Stimulated activated CD4-positive, alpha-beta T cell treated with anti-CD3 and anti-CD28 coated beads, Interleukin-12 subunit alpha, Interleukin-12 subunit beta, amount 100 ng/mL, for 48 hours (primary cell): ENCODE measurements at regions not wholly inside any gene's neighbourhood (a gene's known extent, or its start where the extent isn't known, plus 50 kb on each side); places are given as distances from the start of the nearest gene placed in this dataset.

Source experiments
- DNase-seq, 3 donors: peaks; one replicate each; pipeline ENCODE4 v3.0.0-alpha.2; 2020; ENCODE audit warnings: low read depth in 2 of 3, low spot score in 1 of 3

DNA sequence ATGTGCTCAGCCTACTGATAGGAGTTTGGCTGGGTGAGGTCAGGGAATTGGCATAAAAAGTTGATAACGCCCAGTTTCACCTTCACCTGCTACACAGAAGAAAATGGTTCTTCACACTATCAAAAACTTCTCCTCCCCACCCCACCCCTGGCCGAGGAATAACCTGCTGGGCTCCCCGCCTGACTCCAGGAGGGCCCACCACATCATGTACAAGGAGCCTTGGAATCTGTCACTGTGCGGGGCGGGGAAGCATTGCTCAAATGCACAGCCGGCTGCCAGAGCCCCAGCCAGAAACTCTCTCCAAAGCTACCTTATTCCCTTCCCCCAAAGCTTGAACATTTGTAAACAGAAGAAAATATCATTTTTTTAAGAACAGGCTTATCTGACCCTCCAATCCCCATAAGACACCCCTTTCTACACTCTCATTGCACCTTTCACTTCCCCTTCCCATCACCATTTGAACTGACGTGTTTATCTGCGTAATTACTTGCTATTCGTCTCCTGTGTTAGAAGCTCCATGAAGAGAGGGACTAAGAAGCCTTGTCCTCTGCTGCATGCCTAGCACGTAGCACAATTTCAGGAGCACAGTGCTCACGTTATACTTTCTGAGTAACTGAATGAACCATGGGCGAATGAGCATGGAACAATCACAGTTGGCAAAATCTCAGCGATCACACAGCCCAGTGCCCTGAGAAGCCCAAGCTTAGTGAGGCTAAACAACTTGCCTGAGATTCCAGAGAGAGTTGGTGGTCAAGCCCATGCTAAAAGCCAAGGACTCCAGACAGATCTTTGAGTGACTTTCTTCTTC is 82.9 kb downstream of the HES1 start:
- DNase-seq = no peak

DNA sequence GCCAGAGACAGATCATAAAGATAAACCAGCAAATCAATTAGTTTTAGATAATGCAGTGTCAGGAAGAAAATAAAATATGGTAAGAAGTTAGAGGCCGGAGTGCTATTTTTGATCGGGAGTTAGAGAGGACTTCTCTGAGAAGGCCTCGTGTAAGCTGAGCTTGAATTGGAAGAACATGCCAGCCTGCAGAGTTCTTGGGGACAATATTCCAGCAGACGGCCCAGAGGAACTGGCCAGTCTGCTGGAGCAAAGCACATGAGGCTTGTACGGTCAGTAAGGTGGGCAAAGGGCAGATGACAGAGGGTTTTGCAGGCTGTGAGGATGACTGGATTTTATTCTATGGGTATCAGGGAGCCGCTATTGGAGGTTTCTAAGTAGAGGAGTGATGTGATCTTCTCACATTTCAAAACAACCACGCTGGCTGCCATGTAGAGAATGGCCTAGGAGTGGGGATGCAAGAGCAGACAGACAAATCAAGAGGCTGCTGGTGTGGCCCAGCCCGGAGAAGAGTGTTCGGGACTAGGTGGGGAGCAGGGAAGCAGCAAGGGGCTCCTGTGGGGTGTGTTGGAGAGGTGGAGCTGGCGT is 84.0 kb downstream of the HES1 start:
- DNase-seq = no peak

DNA sequence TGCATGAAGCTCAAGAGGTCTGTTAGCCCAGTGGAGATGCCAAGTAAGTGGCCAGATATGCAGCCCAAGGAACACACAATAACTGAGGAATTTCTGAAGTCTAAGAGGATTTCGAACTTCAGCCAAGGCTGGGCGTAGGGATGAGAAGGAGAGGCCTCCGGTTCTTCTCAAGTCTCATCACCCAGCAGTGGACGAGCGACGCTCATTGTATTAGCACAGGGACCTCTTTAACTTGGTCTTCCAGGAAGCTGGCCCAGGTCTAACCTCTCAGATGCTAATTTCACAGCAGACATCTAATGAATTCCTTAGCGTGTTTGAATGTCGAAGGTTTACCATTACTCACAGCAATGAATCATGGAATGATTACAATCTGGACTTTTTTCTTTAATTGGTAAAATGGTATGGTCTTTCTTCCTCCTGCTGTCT is 85.0 kb downstream of the HES1 start:
- no peak for DNase-seq

DNA sequence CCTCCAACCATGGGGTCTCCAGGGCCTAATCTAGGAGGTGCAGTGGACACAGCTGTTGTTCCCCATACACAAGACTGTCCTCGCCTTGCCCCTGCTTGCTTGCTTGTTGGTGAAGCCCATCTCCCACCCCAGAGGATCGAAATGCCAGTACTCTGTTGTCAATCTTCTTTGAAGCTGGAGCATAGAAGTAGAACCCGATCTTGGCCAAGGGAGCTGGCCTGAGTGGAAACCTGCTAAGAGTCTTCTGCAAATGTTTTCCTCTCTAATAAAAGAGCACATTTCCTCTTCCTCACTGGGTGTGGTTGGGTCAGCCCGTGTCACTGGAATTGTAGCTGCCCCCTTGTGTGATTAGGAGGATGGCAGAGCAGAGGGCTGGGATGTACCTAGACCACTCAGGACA is 85.4 kb downstream of the HES1 start:
- no peak for DNase-seq

DNA sequence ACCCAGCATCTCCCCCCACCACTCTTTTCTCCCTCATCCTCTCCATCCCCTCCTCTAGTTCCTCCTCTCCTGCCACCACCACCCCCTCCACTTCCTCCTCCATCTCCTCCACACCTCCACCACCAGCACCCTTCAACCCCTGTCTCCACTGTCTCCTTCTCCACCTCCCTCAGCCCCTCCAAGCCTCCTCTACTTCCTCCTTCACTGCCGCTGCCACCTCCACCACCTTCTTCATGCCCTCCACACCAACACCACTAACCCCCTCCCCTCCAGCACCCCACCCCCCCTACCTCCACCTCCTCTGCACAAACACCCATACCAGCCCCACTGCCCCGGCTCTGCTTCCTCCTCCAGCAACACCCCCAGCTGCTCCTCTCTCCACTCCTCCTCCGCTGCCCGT is 88.0 kb downstream of the HES1 start:
- no peak for DNase-seq

DNA sequence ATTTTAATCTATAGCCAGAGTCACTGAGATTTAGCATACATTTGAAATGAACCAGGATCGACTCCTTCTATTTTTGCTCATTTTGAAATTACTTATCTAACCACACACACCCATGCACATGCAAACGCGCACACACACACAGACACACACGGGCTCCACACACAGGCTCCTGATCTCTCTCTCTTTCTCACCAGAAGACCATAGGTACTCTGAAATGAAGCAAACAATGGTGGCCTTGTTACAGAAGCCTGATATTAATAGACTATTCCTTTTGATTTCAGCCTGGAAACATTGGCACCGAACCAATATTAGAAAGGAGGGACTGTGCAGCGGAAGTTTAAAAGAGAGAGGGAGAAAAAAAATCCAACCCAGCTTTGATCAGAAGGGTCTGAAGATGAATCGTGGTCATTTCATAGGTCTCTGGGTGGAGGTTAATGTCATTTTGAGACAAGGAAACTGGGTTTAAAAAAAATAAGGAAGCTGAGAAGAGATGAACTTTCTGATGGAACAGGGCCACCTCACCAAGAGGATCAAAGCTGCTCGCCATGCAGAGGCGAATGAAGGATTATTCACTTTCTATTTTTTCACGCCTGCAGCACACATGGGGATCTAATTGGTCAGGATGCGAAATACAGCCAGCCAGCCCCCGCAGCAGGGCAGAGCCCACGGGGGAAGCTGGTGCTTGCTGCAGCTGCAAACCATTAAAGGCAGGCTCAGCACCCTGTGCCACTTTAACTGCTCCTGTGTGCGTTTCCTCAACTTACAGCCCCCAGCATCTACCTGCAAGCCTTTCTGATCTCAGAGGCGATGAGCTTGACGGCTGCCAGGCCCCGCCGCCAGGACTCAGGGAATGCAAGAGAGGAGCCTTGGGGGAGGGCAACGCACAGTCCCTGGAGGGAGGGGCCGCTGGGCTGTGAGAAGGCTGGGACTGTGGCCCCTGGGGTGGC is 88.8 kb downstream of the HES1 start:
- DNase-seq = no peak

DNA sequence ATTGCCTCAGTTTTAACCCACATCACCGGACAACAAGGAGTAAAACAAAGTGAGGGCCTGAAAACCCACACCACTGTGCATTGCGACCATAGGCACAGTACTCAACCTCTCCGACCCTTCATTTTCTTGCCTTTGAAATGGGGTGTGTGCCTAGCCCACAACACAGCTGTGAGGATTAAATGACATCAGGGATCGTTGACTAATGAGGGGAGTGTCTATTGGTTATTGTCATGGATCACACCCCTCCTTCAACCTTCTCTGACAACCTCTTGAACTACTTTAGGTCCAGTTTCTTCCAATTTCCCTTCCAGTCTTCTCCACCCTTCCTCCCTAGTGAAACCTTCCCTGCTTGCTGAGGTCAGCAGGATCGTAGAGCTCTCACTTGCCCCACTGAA is 89.5 kb downstream of the HES1 start:
- no peak for DNase-seq

DNA sequence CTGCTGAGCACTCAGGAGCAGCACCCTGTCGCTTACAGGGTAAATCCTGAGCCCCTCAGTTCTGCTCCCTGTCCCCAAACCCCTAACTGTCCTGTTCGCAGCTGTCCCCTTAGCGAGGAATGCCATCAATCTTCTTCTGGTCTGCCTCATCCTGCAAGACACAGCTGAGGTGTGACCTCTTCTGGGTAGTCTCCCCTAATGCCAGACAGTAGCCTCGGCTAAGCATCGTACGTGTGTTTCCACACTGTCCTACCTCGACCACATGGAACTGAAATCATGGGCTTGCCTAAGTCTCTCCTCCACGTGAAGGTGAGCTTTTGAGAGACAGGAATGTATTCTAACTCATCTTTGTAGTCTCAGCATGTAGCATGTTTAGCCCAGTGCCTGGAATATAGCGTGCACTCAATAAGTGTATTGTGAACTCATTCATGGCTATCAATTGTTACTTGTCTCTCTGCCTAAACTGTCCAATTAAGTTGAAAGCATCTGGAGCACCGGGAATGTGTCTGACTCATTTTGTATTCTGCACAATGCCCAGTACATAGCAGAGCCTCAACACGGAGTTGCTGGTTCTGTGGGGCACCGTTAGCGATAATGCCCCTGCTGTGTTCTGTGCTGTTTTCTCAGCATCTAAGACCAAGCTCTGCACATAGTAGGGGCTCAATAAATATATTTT is 90.2 kb downstream of the HES1 start:
- no peak for DNase-seq

DNA sequence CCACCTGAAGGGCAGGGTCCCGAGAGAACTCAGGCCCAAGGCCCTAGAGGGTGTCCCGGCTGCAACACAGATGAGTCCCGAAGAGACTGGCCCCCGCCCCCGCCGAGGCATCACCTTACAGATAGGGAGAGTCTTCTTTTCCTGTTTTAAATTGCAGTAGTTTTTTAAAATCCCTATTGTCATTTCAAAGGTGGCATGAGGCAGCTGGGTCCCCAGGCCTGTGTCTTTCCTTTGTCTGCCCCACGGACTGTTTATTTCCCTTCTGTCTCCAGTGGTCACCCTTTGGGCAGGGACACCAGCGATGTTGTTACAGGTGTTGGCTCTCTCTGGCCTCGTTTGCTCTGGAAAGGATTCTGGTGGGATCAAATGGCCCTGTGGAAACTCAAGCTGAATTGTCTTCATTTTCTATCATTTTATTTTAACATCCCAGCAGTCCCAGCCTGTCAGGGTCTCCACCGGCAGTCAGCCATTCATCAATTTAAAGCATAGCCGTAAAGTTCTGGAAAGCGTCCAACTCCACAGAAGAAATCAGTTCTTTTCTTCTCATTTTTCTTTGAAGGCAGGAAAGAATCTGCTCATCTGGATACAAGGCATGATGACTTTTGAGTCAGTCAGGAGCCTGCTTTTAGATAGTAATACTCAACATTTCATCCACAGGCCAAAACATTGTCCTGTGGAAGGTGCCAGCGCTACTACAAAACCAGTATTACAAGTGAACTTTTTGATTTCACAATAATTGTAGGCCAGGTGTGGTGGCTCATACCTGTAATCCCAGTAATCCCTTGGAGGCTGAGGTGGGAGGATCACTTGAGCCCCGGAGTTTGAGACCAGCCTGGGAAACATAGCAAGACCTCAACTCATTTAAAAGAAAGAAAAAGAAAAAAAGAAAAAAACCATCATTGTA is 96.2 kb downstream of the HES1 start:
- no peak for DNase-seq

DNA sequence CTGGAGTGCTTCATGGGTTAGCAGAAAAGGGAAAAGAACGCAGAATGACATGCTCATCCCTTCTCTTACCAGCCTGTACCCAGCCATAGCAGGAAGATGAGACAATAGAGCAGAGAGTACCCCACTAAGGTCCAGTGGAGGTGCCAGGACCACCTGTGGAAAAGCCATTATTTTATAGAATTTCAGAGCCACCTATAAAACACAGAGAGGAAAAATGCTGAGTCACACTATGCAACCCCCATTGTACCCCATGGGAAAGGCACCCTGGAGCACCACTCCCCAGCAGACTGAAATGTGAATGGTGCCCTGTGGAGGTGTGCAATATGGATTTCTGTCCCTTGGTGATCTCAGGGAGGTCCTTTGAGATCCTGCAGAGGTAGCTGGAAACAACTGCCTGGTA is 97.2 kb downstream of the HES1 start:
- no peak for DNase-seq

DNA sequence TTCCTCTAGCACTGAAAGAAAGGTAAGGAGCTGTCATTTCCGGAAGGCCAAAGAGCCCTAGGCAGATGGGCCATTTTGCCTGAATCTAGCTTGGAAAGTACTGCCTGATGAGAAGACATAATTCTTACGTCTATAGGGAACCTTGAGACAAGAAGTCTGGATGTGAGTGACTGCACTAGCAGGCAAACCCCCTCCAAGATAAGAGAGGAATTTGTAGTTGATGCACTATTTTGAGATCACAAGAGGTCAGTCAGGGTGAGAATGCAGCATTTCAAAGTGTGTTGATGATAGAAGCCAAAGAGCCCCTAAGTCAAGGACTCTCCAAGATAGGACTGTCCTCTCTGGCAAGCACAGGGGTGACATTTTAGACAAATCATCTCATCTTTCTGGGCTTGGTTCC is 99.2 kb downstream of the HES1 start:
- no peak for DNase-seq

DNA sequence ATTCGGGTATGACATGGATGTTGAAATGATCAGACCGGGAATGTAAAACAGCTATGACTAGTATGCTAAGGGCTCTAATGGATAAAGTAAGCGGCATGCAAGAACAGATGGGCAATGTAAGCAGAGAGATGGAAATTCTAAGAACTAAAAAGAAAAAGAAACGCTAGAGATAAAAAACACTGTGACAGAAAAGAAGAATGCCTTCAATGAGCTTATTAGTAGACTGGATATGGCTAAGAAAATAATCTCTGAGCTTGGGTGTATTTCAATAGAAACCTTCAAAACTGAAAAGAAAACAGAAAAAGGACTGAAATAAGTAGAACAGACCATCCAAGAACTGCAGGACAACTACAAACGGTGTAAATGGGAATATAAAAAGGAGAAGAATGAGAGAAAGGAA is 101.2 kb downstream of the HES1 start:
- DNase-seq = no peak

DNA sequence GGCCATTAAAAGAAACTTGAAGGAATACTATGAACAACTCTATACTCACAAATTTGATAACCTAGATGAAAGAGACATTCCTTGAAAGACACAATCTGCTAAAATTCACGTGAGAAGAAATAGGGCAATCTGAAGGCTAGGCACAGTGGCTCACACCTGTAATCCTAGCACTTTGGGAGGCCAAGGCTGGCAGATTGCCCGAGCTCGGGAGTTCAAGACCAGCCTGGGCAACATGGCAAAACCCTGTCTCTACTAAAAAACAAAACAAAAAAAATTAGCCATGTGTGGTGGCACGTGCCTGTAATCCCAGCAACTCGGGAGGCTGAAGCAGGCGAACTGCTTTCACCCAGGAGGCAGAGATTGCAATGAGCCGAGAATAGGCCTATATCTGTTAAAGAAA is 104.8 kb downstream of the HES1 start:
- DNase-seq = no peak

DNA sequence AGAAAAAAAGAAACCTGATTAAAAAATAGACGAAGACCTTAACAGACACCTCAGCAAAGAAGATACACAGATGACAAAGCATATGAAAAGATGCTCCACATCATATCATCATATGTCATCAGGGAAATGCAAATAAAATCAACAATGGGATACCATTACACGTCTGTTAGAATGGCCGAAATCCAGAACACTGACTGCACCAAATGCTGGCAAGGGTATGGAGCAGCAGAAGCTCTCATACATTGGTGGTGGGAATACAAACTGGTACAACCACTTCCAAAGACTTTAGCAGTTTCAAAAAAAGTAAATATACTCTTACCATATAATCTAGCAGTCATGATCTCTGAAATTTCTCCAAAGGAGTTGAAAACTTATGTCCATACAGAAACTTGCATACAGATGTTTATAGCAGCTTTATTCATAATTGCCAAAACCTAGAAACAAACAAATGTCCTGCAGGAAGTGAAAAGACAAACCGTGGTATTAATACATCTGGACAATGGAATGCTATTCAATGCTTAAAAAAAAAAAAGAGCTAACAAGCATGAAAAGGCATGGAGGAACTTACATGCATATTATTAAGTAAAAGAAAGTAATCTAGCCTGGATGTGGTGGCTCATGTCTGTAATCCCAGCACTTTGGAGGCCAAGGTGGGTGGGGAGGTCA is 107.4 kb downstream of the HES1 start:
- DNase-seq = no peak

DNA sequence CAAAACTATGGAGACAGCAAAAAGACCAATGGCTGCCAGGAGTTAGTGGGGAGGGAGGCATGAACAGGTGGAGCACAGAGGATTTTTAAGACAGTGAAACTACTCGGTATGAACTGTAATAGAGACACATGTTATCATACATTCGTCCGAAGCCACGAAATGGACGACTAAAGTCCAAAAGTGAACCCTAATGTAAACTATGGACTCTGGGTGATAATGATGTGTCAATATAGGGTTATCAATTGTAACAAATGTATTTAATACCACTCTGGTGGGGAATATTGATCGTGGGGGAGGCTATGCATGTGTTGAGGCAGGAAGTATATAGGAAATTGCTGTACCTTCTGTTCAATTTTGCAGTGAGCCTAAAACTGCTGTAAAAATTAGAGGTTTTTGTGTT is 107.0 kb downstream of the CPN2 start:
- DNase-seq = no peak

DNA sequence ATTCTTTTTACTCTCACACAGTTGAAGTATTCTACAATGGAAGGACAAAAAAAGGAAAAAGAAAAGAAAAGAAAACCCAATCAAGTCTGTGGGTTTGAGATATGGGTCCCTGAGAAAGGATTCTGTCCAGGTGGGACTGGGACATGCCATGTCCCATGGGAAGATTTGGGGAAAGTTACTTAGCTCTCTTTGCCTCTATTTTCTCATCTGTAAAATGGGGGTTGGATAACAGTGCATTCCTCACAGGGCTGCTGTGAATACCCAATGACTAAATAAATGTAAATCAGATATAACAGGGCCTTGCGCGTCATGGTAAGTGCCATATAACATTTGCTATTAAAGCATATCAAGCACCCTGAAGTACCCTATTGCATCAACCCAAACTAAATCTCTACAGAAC is 105.7 kb downstream of the CPN2 start:
- DNase-seq = no peak

DNA sequence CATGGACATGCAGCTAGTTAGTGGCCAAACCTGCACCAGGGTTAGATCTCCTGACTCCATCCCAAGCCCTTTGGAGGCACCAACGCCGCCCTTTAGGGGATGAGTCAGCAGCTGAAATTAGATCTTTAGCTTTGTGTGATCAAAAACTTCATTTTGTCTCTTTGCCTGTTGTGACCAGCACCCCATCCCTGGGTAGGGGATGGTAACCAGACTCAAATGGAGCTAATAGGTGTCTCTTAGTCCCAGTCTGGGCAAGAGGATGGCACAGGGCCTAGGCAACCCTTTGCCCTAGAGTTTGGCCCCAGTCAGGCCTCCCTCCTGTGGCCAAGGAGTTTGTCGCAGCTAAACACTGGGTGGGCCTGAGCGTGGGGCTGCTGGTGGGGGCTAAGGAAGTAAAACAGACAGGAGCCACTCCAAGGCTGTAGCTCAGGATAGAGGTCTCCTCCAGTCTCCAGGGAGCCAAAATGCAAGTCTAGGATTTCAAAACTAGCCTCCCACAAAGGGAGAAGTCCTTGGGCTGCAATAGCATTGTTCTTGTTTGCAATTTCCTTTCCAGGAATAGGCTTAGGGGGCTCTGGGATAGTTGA is 105.1 kb downstream of the CPN2 start:
- no peak for DNase-seq

DNA sequence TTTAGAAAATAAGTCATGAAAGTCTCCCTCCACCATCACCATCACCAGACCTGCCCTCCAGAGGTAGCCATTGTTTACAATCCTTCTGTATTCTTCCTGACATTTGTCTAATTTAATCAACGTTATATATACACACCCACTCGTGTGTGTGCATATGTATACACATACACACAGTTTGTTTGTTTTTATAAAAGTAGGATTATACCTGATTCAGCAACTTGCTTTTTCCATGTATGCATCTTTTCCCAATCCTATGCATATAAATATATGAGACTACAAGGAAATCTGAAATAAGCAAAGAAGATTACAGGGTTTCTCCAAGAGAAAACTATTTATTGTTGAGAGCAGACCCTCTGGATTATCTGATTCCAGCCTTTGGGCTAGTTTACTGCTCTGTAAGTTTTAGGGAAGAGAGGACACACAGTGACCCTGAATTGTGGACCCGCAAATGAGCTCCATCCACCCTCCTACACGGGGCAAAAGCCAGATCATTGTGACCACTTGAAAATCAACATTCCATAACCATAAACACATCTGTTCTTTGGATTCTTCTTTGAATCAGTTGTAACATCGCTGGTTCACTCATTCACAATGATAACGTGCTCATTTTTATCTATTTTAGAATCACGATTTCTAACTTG is 104.3 kb downstream of the CPN2 start:
- no peak for DNase-seq

DNA sequence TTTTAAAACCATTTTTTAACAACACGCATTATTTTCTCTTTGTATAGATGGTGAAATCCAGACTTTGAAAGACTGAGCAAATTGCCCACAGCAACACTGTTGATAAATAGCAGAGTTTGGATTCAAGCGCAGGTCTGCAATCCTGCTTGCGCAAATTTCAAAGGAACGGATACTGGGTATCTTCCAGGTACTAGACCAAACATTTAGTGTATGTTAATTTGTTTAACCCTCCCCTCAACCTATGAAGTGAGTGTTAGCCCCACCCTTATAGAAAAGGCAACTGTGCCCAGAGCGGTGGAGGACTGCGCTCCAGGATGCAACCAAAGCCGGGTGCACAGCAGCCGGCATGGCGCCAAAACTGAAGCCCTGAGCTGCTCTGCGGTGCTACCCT is 103.8 kb downstream of the CPN2 start:
- DNase-seq = no peak
